IMR-90 (cell line): ENCODE measurements at regions not wholly inside any gene's neighbourhood (a gene's known extent, or its start where the extent isn't known, plus 50 kb on each side); places are given as distances from the start of the nearest gene placed in this dataset.

Experiments used
- ATAC-seq: fragments of 200-7000 bp; cut with Tn5 transposase; 2 replicates; pipeline ENCODE4 v1.9.1; 2020; ENCODE audit warnings: low read depth, mild to moderate bottlenecking, moderate library complexity
- BruUV-seq: library from RNA; stranded (reverse); fragments of 400-500 nt; replicated peaks from 2 replicates; lab custom pipeline; 2021; lab: Mats Ljungman, UMichigan
- CTCF ChIA-PET: fragments of 300-600 bp; formaldehyde crosslinking; extraction: SDS; loops from one replicate; lab custom pipeline; 2021; ENCODE audit warnings: antibody characterized with exemption; lab: Yijun Ruan, JAX
- POLR2A ChIA-PET: fragments of 300-600 bp; sonication (Branson Sonifier 250); formaldehyde crosslinking; loops from one replicate; lab custom pipeline; 2022; ENCODE audit warnings: antibody characterized with exemption; ENCODE audit not compliant: unreplicated experiment; lab: Charles Lee
- DNase-seq: peaks from one replicate; pipeline ENCODE4 v3.0.0; 2013
- H2AFZ ChIP-seq: replicated peaks from 2 replicates; pipeline ENCODE3; 2013; ENCODE audit warnings: low read length, mild to moderate bottlenecking; ENCODE audit not compliant: poor library complexity
- H2AK5ac ChIP-seq: 2 replicates; pipeline ENCODE4 v1.6.1; 2013; ENCODE audit warnings: low read depth, low read length, inconsistent platforms
- H2AK9ac ChIP-seq: replicated peaks from 2 replicates; pipeline ENCODE3; 2013; ENCODE audit warnings: mild to moderate bottlenecking, low read depth, low read length, moderate library complexity; ENCODE audit not compliant: poor library complexity
- H2BK120ac ChIP-seq: 2 replicates; pipeline ENCODE4 v1.6.1; 2013; ENCODE audit warnings: low read depth, low read length, inconsistent platforms
- H2BK15ac ChIP-seq: 3 replicates; pipeline ENCODE4 v1.6.1; 2013; ENCODE audit warnings: low read depth, low read length, inconsistent platforms
- H2BK20ac ChIP-seq: 2 replicates; pipeline ENCODE4 v1.6.1; 2013; ENCODE audit warnings: low read depth, mild to moderate bottlenecking, inconsistent platforms, low read length, moderate library complexity
- H2BK5ac ChIP-seq: 2 replicates; pipeline ENCODE4 v1.6.1; 2013; ENCODE audit warnings: mild to moderate bottlenecking, low read depth, low read length, inconsistent platforms; ENCODE audit not compliant: poor library complexity, severe bottlenecking
- H3K14ac ChIP-seq: replicated peaks from 2 replicates; pipeline ENCODE4 v1.6.1; 2013; ENCODE audit warnings: low read depth, low read length, inconsistent platforms
- H3K18ac ChIP-seq: 2 replicates; pipeline ENCODE4 v1.6.1; 2013; ENCODE audit warnings: low read depth, low read length, control low read depth
- H3K23ac ChIP-seq: 2 replicates; pipeline ENCODE4 v1.6.1; 2013; ENCODE audit warnings: low read depth, low read length, inconsistent platforms
- H3K27ac ChIP-seq: 2 replicates; pipeline ENCODE4 v1.5.1; 2013; ENCODE audit warnings: mild to moderate bottlenecking, control low read depth, low read length; ENCODE audit not compliant: insufficient read depth
- H3K27me3 ChIP-seq: 2 replicates; pipeline ENCODE4 v1.6.1; 2013; ENCODE audit warnings: low read length; ENCODE audit not compliant: control insufficient read depth, insufficient read depth
- H3K36me3 ChIP-seq: 2 replicates; pipeline ENCODE4 v1.6.1; 2013; ENCODE audit warnings: low read length, mixed read lengths; ENCODE audit not compliant: control insufficient read depth, insufficient read depth
- H3K4ac ChIP-seq: 2 replicates; pipeline ENCODE4 v1.6.1; 2013; ENCODE audit warnings: low read depth, low read length, inconsistent platforms
- H3K4me1 ChIP-seq: 2 replicates; pipeline ENCODE4 v1.6.1; 2013; ENCODE audit warnings: low read length, mixed read lengths; ENCODE audit not compliant: control insufficient read depth, insufficient read depth
- H3K4me2 ChIP-seq: 2 replicates; pipeline ENCODE4 v1.6.1; 2013; ENCODE audit warnings: low read depth, mild to moderate bottlenecking, control low read depth, low read length, moderate library complexity
- H3K4me3 ChIP-seq: 2 replicates; pipeline ENCODE4 v1.5.1; 2013; ENCODE audit warnings: low read depth, mild to moderate bottlenecking, control low read depth, low read length, moderate library complexity; ENCODE audit not compliant: insufficient read depth
- H3K56ac ChIP-seq: 2 replicates; pipeline ENCODE4 v1.6.1; 2013; ENCODE audit warnings: low read length, inconsistent platforms; ENCODE audit not compliant: insufficient read depth; ENCODE audit errors: extremely low read depth
- H3K79me1 ChIP-seq, 2 experiments: 2 replicates each; pipeline ENCODE4 v1.6.1; 2013; ENCODE audit warnings: low read length in 2 of 2, inconsistent platforms in 1 of 2, low read depth in 1 of 2
- H3K9ac ChIP-seq: 2 replicates; pipeline ENCODE4 v1.6.1; 2013; ENCODE audit warnings: low read depth, low read length, control low read depth
- H3K9me1 ChIP-seq: 2 replicates; pipeline ENCODE4 v1.6.1; 2013; ENCODE audit warnings: low read length, inconsistent platforms; ENCODE audit not compliant: insufficient read depth
- H3K9me3 ChIP-seq: 2 replicates; pipeline ENCODE4 v1.6.1; 2013; ENCODE audit warnings: low read length; ENCODE audit not compliant: control insufficient read depth, insufficient read depth
- H4K20me1 ChIP-seq: 2 replicates; pipeline ENCODE4 v1.6.1; 2013; ENCODE audit warnings: low read length, inconsistent platforms; ENCODE audit not compliant: insufficient read depth
- H4K5ac ChIP-seq: 2 replicates; pipeline ENCODE4 v1.6.1; 2013; ENCODE audit warnings: mild to moderate bottlenecking, low read depth, low read length, control low read depth
- H4K8ac ChIP-seq, 2 experiments: 2 replicates each; pipeline ENCODE4 v1.6.1; 2013; ENCODE audit warnings: low read depth in 2 of 2, low read length in 2 of 2, control low read depth in 1 of 2, inconsistent platforms in 1 of 2
- H4K91ac ChIP-seq: 2 replicates; pipeline ENCODE4 v1.6.1; 2013; ENCODE audit warnings: low read depth, low read length, inconsistent platforms; ENCODE audit not compliant: insufficient read depth
- BHLHE40 ChIP-seq: fragments of 150-350 bp; IDR thresholded peaks from 2 replicates; pipeline ENCODE4 v1.6.1; 2016; ENCODE audit warnings: mild to moderate bottlenecking, low read depth, low read length
- CEBPB ChIP-seq: IDR thresholded peaks from 2 replicates; pipeline ENCODE4 v1.6.1; 2012; ENCODE audit warnings: low read depth, low read length, improper control_type of control experiment
- CHD1 ChIP-seq: IDR thresholded peaks from 2 replicates; pipeline ENCODE4 v1.6.1; 2012; ENCODE audit warnings: low read depth, low read length, improper control_type of control experiment
- CTCF ChIP-seq: conservative IDR thresholded peaks from 2 replicates; pipeline ENCODE4 v1.5.1; 2012; ENCODE audit warnings: mild to moderate bottlenecking, low read depth, low read length, improper control_type of control experiment
- ELK1 ChIP-seq: fragments of 150-350 bp; IDR thresholded peaks from 2 replicates; pipeline ENCODE4 v1.6.1; 2016; ENCODE audit warnings: low read depth, mild to moderate bottlenecking, low read length, moderate library complexity, borderline replicate concordance
- FOS ChIP-seq: fragments of 150-350 bp; IDR thresholded peaks from 2 replicates; pipeline ENCODE4 v1.6.1; 2016; ENCODE audit warnings: low read depth, low read length
- MAFK ChIP-seq: IDR thresholded peaks from 2 replicates; pipeline ENCODE4 v1.6.1; 2012; ENCODE audit warnings: low read depth, low read length, improper control_type of control experiment
- MAZ ChIP-seq: IDR thresholded peaks from 2 replicates; pipeline ENCODE4 v1.6.1; 2012; ENCODE audit warnings: low read depth, mild to moderate bottlenecking, low read length, improper control_type of control experiment, moderate library complexity, borderline replicate concordance
- MXI1 ChIP-seq: IDR thresholded peaks from 2 replicates; pipeline ENCODE4 v1.6.1; 2012; ENCODE audit warnings: low read depth, mild to moderate bottlenecking, low read length, moderate library complexity, borderline replicate concordance
- NFE2L2 ChIP-seq: fragments of 150-350 bp; IDR thresholded peaks from 2 replicates; pipeline ENCODE4 v1.6.1; 2016; ENCODE audit warnings: low read depth, mild to moderate bottlenecking, low read length
- POLR2A ChIP-seq: IDR thresholded peaks from 2 replicates; pipeline ENCODE4 v1.6.1; 2012; ENCODE audit warnings: mild to moderate bottlenecking, low read depth, low read length
- RAD21 ChIP-seq: IDR thresholded peaks from 2 replicates; pipeline ENCODE4 v1.6.1; 2012; ENCODE audit warnings: low read length, improper control_type of control experiment
- RCOR1 ChIP-seq: IDR thresholded peaks from 2 replicates; pipeline ENCODE4 v1.6.1; 2012; ENCODE audit warnings: mild to moderate bottlenecking, low read length, improper control_type of control experiment; ENCODE audit not compliant: insufficient replicate concordance
- RFX5 ChIP-seq: IDR thresholded peaks from 2 replicates; pipeline ENCODE4 v1.8.0; 2012; ENCODE audit warnings: low read depth, mild to moderate bottlenecking, low read length, moderate library complexity
- SMC3 ChIP-seq: fragments of 150-350 bp; IDR thresholded peaks from 2 replicates; pipeline ENCODE4 v1.6.1; 2016; ENCODE audit warnings: low read depth, mild to moderate bottlenecking, antibody characterized with exemption, low read length, moderate library complexity
- USF2 ChIP-seq: fragments of 150-350 bp; IDR thresholded peaks from 2 replicates; pipeline ENCODE4 v1.6.1; 2017; ENCODE audit warnings: mild to moderate bottlenecking, antibody characterized with exemption, low read length, low read depth
- WGBS, 2 experiments: methylation state at CpG; one replicate each; pipeline versions ENCODE4 v1.1.5 to v1.1.7; 2013; ENCODE audit warnings: missing lambda C conversion rate in 2 of 2; ENCODE audit not compliant: insufficient read length in 1 of 2; ENCODE audit errors: extremely low coverage in 2 of 2; 5-methylcytosine and 5-hydroxymethylcytosine counted together
- dilution Hi-C: fragments of 300-500 bp; cut with HindIII; formaldehyde crosslinking; loops from one replicate; pipeline ENCODE4 v1.14.3; 2018; ENCODE audit warnings: low sequenced_read_pairs; ENCODE audit not compliant: unreplicated experiment
- in situ Hi-C: fragments of 300-500 bp; cut with MboI; formaldehyde crosslinking; loops from 3 replicates; pipeline ENCODE4 v1.14.3; 2019; ENCODE audit warnings: low sequenced_read_pairs, inconsistent platforms, mixed read lengths
- intact Hi-C: fragments of 100-400 bp; cut with micrococcal nuclease; formaldehyde crosslinking; loops from 2 replicates; pipeline ENCODE4 v1.10.0; 2022

- no peak overlapping the region for H4K5ac ChIP-seq
- ChIA-PET POLR2A (no interaction called here), CTCF (interaction anchor here (0.7 kb wide), 1 partner anchor 346 kb away, joined by 3 read pairs; no protein-coding TSS in a partner anchor)
- dilution Hi-C loops = no loop called here
- no peak overlapping the region for H4K8ac ChIP-seq
- no peak overlapping the region for H3K9ac ChIP-seq
- no peak overlapping the region for H3K23ac ChIP-seq
- H3K56ac ChIP-seq = no peak overlapping the region
- intact Hi-C loops = no loop called here
- no peak overlapping the region for H4K91ac ChIP-seq
- H2AK5ac ChIP-seq = no peak overlapping the region
- no peaks in the 10 kb centered on the region for H4K20me1 ChIP-seq
- H3K36me3 ChIP-seq = no peaks in the 10 kb centered on the region
- H2BK5ac ChIP-seq = no peak overlapping the region
- no peak overlapping the region for H2BK20ac ChIP-seq
- no peak overlapping the region for H3K18ac ChIP-seq
- ATAC-seq (no peak), DNase-seq (no peak)
- BruUV-seq = no TSS peak
- no peaks in the 10 kb centered on the region for H3K79me1 ChIP-seq
- H2BK120ac ChIP-seq = no peak overlapping the region
- no peak overlapping the region for H3K14ac ChIP-seq
- H2AK9ac ChIP-seq = no peak overlapping the region
- WGBS, 2 experiments = no CpG with 5 or more reads among the region's 3 CpGs
- peaks cover 6% of the 10 kb centered on the region for H3K4me1 ChIP-seq
- H3K4ac ChIP-seq = no peak overlapping the region
- no peak overlapping the region for H3K4me3 ChIP-seq
- H3K9me3 ChIP-seq = no peaks in the 10 kb centered on the region
- no peak overlapping the region for H2BK15ac ChIP-seq
- in situ Hi-C loops = loop anchor here (10.0 kb wide), 1 partner anchor 491 kb away; no protein-coding TSS in a partner anchor
- no peak overlapping the region for H3K27ac ChIP-seq
- no peaks in the 10 kb centered on the region; the same call in 1 of the 2 replicates for H3K27me3 ChIP-seq
- H2AFZ ChIP-seq = no peak overlapping the region
- TF ChIP-seq MAFK = no peak
- TF ChIP-seq SMC3 = no peak
- no peak for TF ChIP-seq RCOR1
- no peak for TF ChIP-seq BHLHE40
- no peak for TF ChIP-seq CHD1
- no peak for TF ChIP-seq POLR2A
- TF ChIP-seq RFX5 = no peak
- no peak for TF ChIP-seq CTCF
- TF ChIP-seq MXI1 = no peak
- TF ChIP-seq RAD21 = no peak
- no peak for TF ChIP-seq CEBPB
- TF ChIP-seq ELK1 = no peak
- no peak for TF ChIP-seq NFE2L2
- no peak for TF ChIP-seq FOS
- no peak for TF ChIP-seq USF2
- TF ChIP-seq MAZ = no peak
- H3K4me2 ChIP-seq = no peak overlapping the region
- H3K9me1 ChIP-seq = peaks cover 5% of the 10 kb centered on the region
Observed at GRCh38 chr4:74665876-74666275, 128.4 kb downstream of the BTC start.
